RWPE2 (cell line): ENCODE measurements at regions not wholly inside any gene's neighbourhood (a gene's known extent, or its start where the extent isn't known, plus 50 kb on each side); places are given as distances from the start of the nearest gene placed in this dataset.

Experiments
- ATAC-seq: fragments of 200-7000 bp; cut with Tn5 transposase; 3 replicates; pipeline ENCODE4 v1.9.1; 2021; ENCODE audit warnings: low read depth
- DNase-seq: peaks from one replicate; pipeline ENCODE4 v3.0.0-alpha.2; 2020; ENCODE audit warnings: low spot score
- H3K27ac ChIP-seq: fragments of 450-650 bp; 2 replicates; pipeline ENCODE4 v1.5.1; 2017; ENCODE audit warnings: mild to moderate bottlenecking; ENCODE audit not compliant: poor library complexity, severe bottlenecking
- H3K27me3 ChIP-seq: fragments of 250-450 bp; sonication (Bioruptor Pico); 2 replicates; pipeline ENCODE4 v1.5.1; 2021; ENCODE audit warnings: mild to moderate bottlenecking, moderate library complexity; ENCODE audit not compliant: insufficient read depth, poor library complexity, severe bottlenecking
- H3K36me3 ChIP-seq: fragments of 250-450 bp; sonication (Bioruptor Pico); 2 replicates; pipeline ENCODE4 v1.5.1; 2020; ENCODE audit warnings: low read depth, mild to moderate bottlenecking, moderate library complexity
- H3K4me1 ChIP-seq: fragments of 250-450 bp; sonication (Bioruptor Pico); 2 replicates; pipeline ENCODE4 v1.5.1; 2021; ENCODE audit warnings: mild to moderate bottlenecking, moderate library complexity; ENCODE audit not compliant: insufficient read depth, poor library complexity, severe bottlenecking
- H3K4me3 ChIP-seq: fragments of 250-450 bp; sonication (Bioruptor Pico); 2 replicates; pipeline ENCODE4 v1.5.1; 2021; ENCODE audit warnings: mild to moderate bottlenecking, moderate library complexity; ENCODE audit not compliant: severe bottlenecking
- H3K9me3 ChIP-seq: fragments of 250-450 bp; sonication (Bioruptor Pico); 2 replicates; pipeline ENCODE4 v1.5.1; 2021; ENCODE audit warnings: mild to moderate bottlenecking, moderate library complexity; ENCODE audit not compliant: severe bottlenecking
- CTCF ChIP-seq: fragments of 450-650 bp; IDR thresholded peaks from one replicate; pipeline ENCODE4 v1.5.1; 2017; ENCODE audit warnings: mild to moderate bottlenecking, moderate library complexity; ENCODE audit not compliant: poor library complexity, severe bottlenecking

- no peaks in the 10 kb centered on the region for H3K36me3 ChIP-seq
- no peaks in the 10 kb centered on the region for H3K9me3 ChIP-seq
- ATAC-seq (peak; percentile 99), DNase-seq (peak; percentile 66)
- H3K4me3 ChIP-seq, result no peak overlapping the region
- H3K27me3 ChIP-seq, result no peaks in the 10 kb centered on the region
- H3K27ac ChIP-seq, result peak overlapping the region; percentile 39
- peaks cover 10% of the 10 kb centered on the region for H3K4me1 ChIP-seq
- TF ChIP-seq CTCF, result no peak
Observed at GRCh38 chr3:41102053-41102556, 97.2 kb upstream of the CTNNB1 start.

GRCh38 chr3:41102750-41103149 lies 96.6 kb upstream of the CTNNB1 start:
- no peaks in the 10 kb centered on the region for H3K9me3 ChIP-seq
- H3K27ac ChIP-seq, result peak overlapping the region; percentile 39
- ATAC-seq (no peak), DNase-seq (no peak)
- no peaks in the 10 kb centered on the region for H3K27me3 ChIP-seq
- no peak overlapping the region for H3K4me3 ChIP-seq
- no peaks in the 10 kb centered on the region for H3K36me3 ChIP-seq
- H3K4me1 ChIP-seq, result peaks cover 10% of the 10 kb centered on the region
- TF ChIP-seq CTCF, result no peak

GRCh38 chr3:41103200-41103599 lies 96.1 kb upstream of the CTNNB1 start:
- no peak for TF ChIP-seq CTCF
- Histone ChIP-seq H3K36me3 (no peaks in the 10 kb centered on the region), H3K27ac (no peak overlapping the region), H3K9me3 (no peaks in the 10 kb centered on the region), H3K4me3 (no peak overlapping the region), H3K27me3 (no peaks in the 10 kb centered on the region), H3K4me1 (peaks cover 10% of the 10 kb centered on the region)
- no peak for ATAC-seq
- DNase-seq, result no peak

GRCh38 chr3:41104147-41104546 lies 95.2 kb upstream of the CTNNB1 start:
- Histone ChIP-seq H3K4me1 (peaks cover 10% of the 10 kb centered on the region), H3K27ac (no peak overlapping the region), H3K27me3 (no peaks in the 10 kb centered on the region), H3K4me3 (no peak overlapping the region), H3K36me3 (no peaks in the 10 kb centered on the region), H3K9me3 (no peaks in the 10 kb centered on the region)
- DNase-seq (no peak), ATAC-seq (no peak)
- TF ChIP-seq CTCF, result no peak

GRCh38 chr3:41106691-41107090 lies 92.6 kb upstream of the CTNNB1 start:
- no peaks in the 10 kb centered on the region for H3K27me3 ChIP-seq
- TF ChIP-seq CTCF, result no peak
- H3K9me3 ChIP-seq, result no peaks in the 10 kb centered on the region
- peaks cover 8% of the 10 kb centered on the region for H3K4me1 ChIP-seq
- ATAC-seq, result no peak
- H3K36me3 ChIP-seq, result no peaks in the 10 kb centered on the region
- H3K4me3 ChIP-seq, result no peak overlapping the region
- no peak overlapping the region for H3K27ac ChIP-seq
- DNase-seq, result no peak
